ENCODE measurements at regions not wholly inside any gene's neighbourhood (a gene's known extent, or its start where the extent isn't known, plus 50 kb on each side); places are given as distances from the start of the nearest gene placed in this dataset.

- H3K27me3 Mint-ChIP-seq (ENCODE audit: insufficient read depth, unreplicated experiment) = peaks cover 4% of the 10 kb centered on the region
- no peak overlapping the region for H3K4me3 Mint-ChIP-seq (ENCODE audit: unreplicated experiment)
- H3K9me3 Mint-ChIP-seq (ENCODE audit: unreplicated experiment) = no peaks in the 10 kb centered on the region
- H3K36me3 Mint-ChIP-seq (ENCODE audit: insufficient read depth, unreplicated experiment) = no peaks in the 10 kb centered on the region
- H3K4me3 ChIP-seq (ENCODE audit: low read depth, low read length) = no peak overlapping the region
- no peaks in the 10 kb centered on the region for H3K36me3 ChIP-seq (ENCODE audit: control insufficient read depth, insufficient read depth, low read length)
- ChIA-PET POLR2A (no interaction called here), CTCF (no interaction called here)
- no peaks in the 10 kb centered on the region for H3K4me1 Mint-ChIP-seq (ENCODE audit: low read depth, unreplicated experiment)
- no peaks in the 10 kb centered on the region for H3K27me3 ChIP-seq (replicated peaks; ENCODE audit: control insufficient read depth, insufficient read depth, low read length)
- H3K27ac Mint-ChIP-seq (ENCODE audit: unreplicated experiment) = no peak overlapping the region
- no peaks in the 10 kb centered on the region for H3K9me3 ChIP-seq
- no peaks in the 10 kb centered on the region for H3K4me1 ChIP-seq
- no peak for TF ChIP-seq CTCF (IDR thresholded peaks at IDR 0.05; ENCODE audit: insufficient read depth in 1 of 2, low read depth in 1 of 2, low read length in 1 of 2, severe bottlenecking in 1 of 2, unreplicated experiment in 1 of 2)
- intact Hi-C loops (cut with micrococcal nuclease; ENCODE audit: unreplicated experiment) = no loop called here
- BruUV-seq (replicated peaks) = no TSS peak
- no peak for DNase-seq
These were observed 81.2 kb downstream of the OR5AK2 start for GRCh38 chr11:57069942-57070341.

- Histone ChIP-seq H3K4me1 (no peaks in the 10 kb centered on the region), H3K4me3 (ENCODE audit: low read depth, low read length) (no peak overlapping the region), H3K27me3 (replicated peaks; ENCODE audit: control insufficient read depth, insufficient read depth, low read length) (no peaks in the 10 kb centered on the region), H3K36me3 (ENCODE audit: control insufficient read depth, insufficient read depth, low read length) (no peaks in the 10 kb centered on the region), H3K9me3 (no peaks in the 10 kb centered on the region)
- CTCF ChIA-PET = no interaction called here
- Mint-ChIP-seq H3K4me1 (ENCODE audit: low read depth, unreplicated experiment) (no peaks in the 10 kb centered on the region), H3K27me3 (ENCODE audit: insufficient read depth, unreplicated experiment) (no peaks in the 10 kb centered on the region), H3K9me3 (ENCODE audit: unreplicated experiment) (no peaks in the 10 kb centered on the region), H3K4me3 (ENCODE audit: unreplicated experiment) (no peak overlapping the region), H3K36me3 (ENCODE audit: insufficient read depth, unreplicated experiment) (no peaks in the 10 kb centered on the region), H3K27ac (ENCODE audit: unreplicated experiment) (no peak overlapping the region)
- intact Hi-C loops (cut with micrococcal nuclease; ENCODE audit: unreplicated experiment) = no loop called here
- no peak for DNase-seq
- POLR2A ChIA-PET = no interaction called here
- no peak for TF ChIP-seq CTCF (IDR thresholded peaks at IDR 0.05; ENCODE audit: insufficient read depth in 1 of 2, low read depth in 1 of 2, low read length in 1 of 2, severe bottlenecking in 1 of 2, unreplicated experiment in 1 of 2)
- BruUV-seq (replicated peaks) = no TSS peak
These were observed 83.1 kb downstream of the OR5AK2 start for GRCh38 chr11:57071829-57072228.

GRCh38 chr11:57072640-57073039 lies 83.9 kb downstream of the OR5AK2 start:
- Histone ChIP-seq H3K27me3 (replicated peaks; ENCODE audit: control insufficient read depth, insufficient read depth, low read length) (no peaks in the 10 kb centered on the region), H3K4me3 (ENCODE audit: low read depth, low read length) (no peak overlapping the region), H3K36me3 (ENCODE audit: control insufficient read depth, insufficient read depth, low read length) (no peaks in the 10 kb centered on the region), H3K4me1 (no peaks in the 10 kb centered on the region), H3K9me3 (no peaks in the 10 kb centered on the region)
- CTCF ChIA-PET = no interaction called here
- no peak for DNase-seq
- Mint-ChIP-seq H3K27me3 (ENCODE audit: insufficient read depth, unreplicated experiment) (no peaks in the 10 kb centered on the region), H3K4me3 (ENCODE audit: unreplicated experiment) (no peak overlapping the region), H3K27ac (ENCODE audit: unreplicated experiment) (no peak overlapping the region), H3K4me1 (ENCODE audit: low read depth, unreplicated experiment) (no peaks in the 10 kb centered on the region), H3K36me3 (ENCODE audit: insufficient read depth, unreplicated experiment) (no peaks in the 10 kb centered on the region), H3K9me3 (ENCODE audit: unreplicated experiment) (no peaks in the 10 kb centered on the region)
- no peak for TF ChIP-seq CTCF (IDR thresholded peaks at IDR 0.05; ENCODE audit: insufficient read depth in 1 of 2, low read depth in 1 of 2, low read length in 1 of 2, severe bottlenecking in 1 of 2, unreplicated experiment in 1 of 2)
- intact Hi-C loops (cut with micrococcal nuclease; ENCODE audit: unreplicated experiment) = no loop called here
- BruUV-seq (replicated peaks) = no TSS peak
- POLR2A ChIA-PET = no interaction called here

Measured in Caco-2 (cell line).